ENCODE measurements at regions not wholly inside any gene's neighbourhood (a gene's known extent, or its start where the extent isn't known, plus 50 kb on each side); places are given as distances from the start of the nearest gene placed in this dataset.

- no peaks in the 10 kb centered on the region for H3K23me2 ChIP-seq (ENCODE audit: low read depth, low read length)
- no peaks in the 10 kb centered on the region for H3K79me2 ChIP-seq (ENCODE audit: control insufficient read depth in 1 of 2, insufficient read depth in 2 of 2, low read length in 2 of 2)
- H2BK15ac ChIP-seq (ENCODE audit: low read length): no peak overlapping the region
- H3K9me3 ChIP-seq (ENCODE audit: insufficient read depth in 2 of 2, low read depth in 1 of 2, low read length in 1 of 2): no peaks in the 10 kb centered on the region
- H4K5ac ChIP-seq (ENCODE audit: insufficient read length, low read depth, low read length): no peak overlapping the region
- TF ChIP-seq JUND (IDR thresholded peaks at IDR 0.05; ENCODE audit: low read length): no peak
- no peak for TF ChIP-seq SIRT6 (IDR thresholded peaks at IDR 0.05; ENCODE audit: low read length)
- no peak for TF ChIP-seq BCL11A (IDR thresholded peaks at IDR 0.05; ENCODE audit: low read depth in 2 of 2, low read length in 2 of 2)
- TF ChIP-seq FOSL1 (IDR thresholded peaks at IDR 0.05; ENCODE audit: insufficient read depth, low read depth, low read length): no peak
- no peak for TF ChIP-seq JUN (IDR thresholded peaks at IDR 0.05; ENCODE audit: low read depth, low read length)
- TF ChIP-seq RNF2 (IDR thresholded peaks at IDR 0.05; ENCODE audit: borderline replicate concordance, low read depth, low read length, missing control alignments, poor library complexity, severe bottlenecking): no peak
- no peak for TF ChIP-seq E2F6 (IDR thresholded peaks at IDR 0.05)
- TF ChIP-seq BACH1 (IDR thresholded peaks at IDR 0.05; ENCODE audit: low read length): no peak
- no peak for TF ChIP-seq SRF (IDR thresholded peaks at IDR 0.05; ENCODE audit: low read depth, low read length)
- TF ChIP-seq KDM1A (IDR thresholded peaks at IDR 0.05; ENCODE audit: borderline replicate concordance, low read length): no peak
- no peak for TF ChIP-seq CHD2 (IDR thresholded peaks at IDR 0.05; ENCODE audit: low read length)
- TF ChIP-seq SAP30 (IDR thresholded peaks at IDR 0.05; ENCODE audit: insufficient read depth, insufficient replicate concordance, low read length): no peak
- TF ChIP-seq GTF2F1 (IDR thresholded peaks at IDR 0.05; ENCODE audit: borderline replicate concordance, low read depth, low read length): no peak
- TF ChIP-seq NRF1 (IDR thresholded peaks at IDR 0.05; ENCODE audit: low read depth, low read length): no peak
- no peak for TF ChIP-seq TEAD4 (IDR thresholded peaks at IDR 0.05; ENCODE audit: low read depth, low read length)
- H3K14ac ChIP-seq (ENCODE audit: insufficient read length): no peak overlapping the region
- no peaks in the 10 kb centered on the region for H3K27me3 ChIP-seq (replicated peaks in 1 of 4; ENCODE audit: control insufficient read depth in 3 of 4, extremely low read depth in 1 of 4, insufficient read depth in 3 of 4, low read length in 3 of 4)
- H2AK5ac ChIP-seq (ENCODE audit: low read depth, low read length): no peak overlapping the region
- no peak overlapping the region for H3K9ac ChIP-seq (replicated peaks in 1 of 4; ENCODE audit: extremely low read depth in 1 of 4, low read depth in 3 of 4, low read length in 3 of 4)
- H2AFZ ChIP-seq (ENCODE audit: low read length): peak overlapping the region; percentile 19; the same call in 1 of the 2 replicates
- no peak overlapping the region for H2BK5ac ChIP-seq (ENCODE audit: low read depth, low read length)
- H2BK120ac ChIP-seq (replicated peaks; ENCODE audit: low read depth, low read length): no peak overlapping the region
- WGBS, 2 experiments (ENCODE audit: extremely low coverage in 1 of 2, insufficient coverage in 1 of 2, insufficient read length in 1 of 2, insufficient replicate concordance in 2 of 2, low coverage in 1 of 2, low lambda C conversion rate in 2 of 2, missing lambda C conversion rate in 1 of 2): 89% methylated on average over 1 of the region's 1 CpG; no CpG with 5 or more reads in 1 of the 2 experiments
- no peak for FAIRE-seq
- H2BK12ac ChIP-seq (ENCODE audit: low read depth, low read length): no peak overlapping the region
- H3K23ac ChIP-seq (ENCODE audit: insufficient read length): no peak overlapping the region
- no peak overlapping the region for H3K56ac ChIP-seq (replicated peaks; ENCODE audit: insufficient read length, low read depth, low read length)
- H3K4me1 ChIP-seq (replicated peaks in 1 of 4; ENCODE audit: control insufficient read depth in 3 of 4, insufficient read depth in 4 of 4, low read length in 3 of 4): no peaks in the 10 kb centered on the region
- no peak overlapping the region for H3K4me3 ChIP-seq (ENCODE audit: extremely low read depth in 1 of 4, insufficient read depth in 2 of 4, low read depth in 3 of 4, low read length in 4 of 4)
- H2BK20ac ChIP-seq (ENCODE audit: low read length): no peak overlapping the region
- ChIA-PET CTCF (ENCODE audit: partially characterized antibody) (no interaction called here), POLR2A (ENCODE audit: partially characterized antibody) (no interaction called here)
- no peaks in the 10 kb centered on the region for H4K20me1 ChIP-seq (replicated peaks in 1 of 2; ENCODE audit: control insufficient read depth in 1 of 2, insufficient read depth in 2 of 2, low read length in 2 of 2)
- no peak for DNase-seq (ENCODE audit: low read depth in 1 of 2, low spot score in 2 of 2)
- H3K4ac ChIP-seq (replicated peaks; ENCODE audit: insufficient read length, low read depth, low read length): no peak overlapping the region
- no peak overlapping the region for H3K18ac ChIP-seq (ENCODE audit: extremely low read depth, low read length)
- no peak overlapping the region for H3K4me2 ChIP-seq (ENCODE audit: insufficient read depth in 1 of 2, low read depth in 2 of 2, low read length in 2 of 2)
- no peaks in the 10 kb centered on the region for H3K36me3 ChIP-seq (ENCODE audit: control insufficient read depth in 2 of 4, insufficient read depth in 4 of 4, low read length in 3 of 4)
- H4K91ac ChIP-seq (replicated peaks; ENCODE audit: insufficient read length, low read length): no peak overlapping the region
- H3K79me1 ChIP-seq (ENCODE audit: low read depth, low read length): no peaks in the 10 kb centered on the region
- no peak overlapping the region for H4K8ac ChIP-seq (ENCODE audit: extremely low read depth, insufficient read depth, low read length)
- no peak overlapping the region for H3K27ac ChIP-seq (ENCODE audit: low read depth, low read length)
These were observed 201.3 kb upstream of the OR4E1 start for GRCh38 chr14:21874946-21875345.
